CD8-positive, alpha-beta memory T cell (primary cell): ENCODE measurements at regions not wholly inside any gene's neighbourhood (a gene's known extent, or its start where the extent isn't known, plus 50 kb on each side); places are given as distances from the start of the nearest gene placed in this dataset.
A peak's percentile ranks its signal among the peaks of the same experiment; 100 is the strongest.

Experiments used
- CTCF ChIA-PET: fragments of 350-600 bp; sonication (Branson Sonifier 250); formaldehyde crosslinking; loops from one replicate; lab custom pipeline; 2021; ENCODE audit warnings: antibody characterized with exemption; lab: Charles Lee
- POLR2A ChIA-PET: fragments of 350-600 bp; sonication (Branson Sonifier 250); formaldehyde crosslinking; loops from one replicate; lab custom pipeline; 2021; ENCODE audit warnings: antibody characterized with exemption; lab: Charles Lee
- DNase-seq, 5 donors: peaks; one replicate each; pipeline versions ENCODE4 v3.0.0 to v3.0.0-alpha.2; 2020 to 2022; ENCODE audit warnings: mixed read lengths in 1 of 5
- H3K27ac ChIP-seq: one replicate; pipeline ENCODE4 v1.7.0; 2013; ENCODE audit warnings: low read depth, mild to moderate bottlenecking, low read length, moderate library complexity
- H3K27me3 ChIP-seq: 2 replicates; pipeline ENCODE4 v1.7.0; 2013; ENCODE audit warnings: low read length, mild to moderate bottlenecking; ENCODE audit not compliant: insufficient read depth, poor library complexity, severe bottlenecking
- H3K36me3 ChIP-seq: 2 replicates; pipeline ENCODE4 v1.7.0; 2013; ENCODE audit warnings: mild to moderate bottlenecking, low read length, moderate library complexity; ENCODE audit not compliant: insufficient read depth
- H3K4me1 ChIP-seq: 2 replicates; pipeline ENCODE4 v1.7.0; 2013; ENCODE audit warnings: mild to moderate bottlenecking, low read length, moderate library complexity; ENCODE audit not compliant: insufficient read depth
- H3K4me3 ChIP-seq: 2 replicates; pipeline ENCODE4 v1.7.0; 2013; ENCODE audit warnings: mild to moderate bottlenecking, low read length
- H3K9me3 ChIP-seq: 2 replicates; pipeline ENCODE4 v1.7.0; 2013; ENCODE audit warnings: mild to moderate bottlenecking, low read length
- H3K27ac Mint-ChIP-seq, 8 donors: one replicate each; pipeline ENCODE4 v1.8.0; 2020 to 2021; ENCODE audit warnings: mixed read lengths in 8 of 8, mild to moderate bottlenecking in 6 of 8, inconsistent platforms in 3 of 8, moderate library complexity in 3 of 8
- H3K27me3 Mint-ChIP-seq, 2 donors: one replicate each; pipeline ENCODE4 v1.8.0; 2020 to 2021; ENCODE audit warnings: mixed read lengths in 2 of 2, mild to moderate bottlenecking in 1 of 2, moderate library complexity in 1 of 2
- H3K36me3 Mint-ChIP-seq, 3 donors: one replicate each; pipeline ENCODE4 v1.8.0; 2020 to 2021; ENCODE audit warnings: mixed read lengths in 3 of 3, inconsistent platforms in 1 of 3, mild to moderate bottlenecking in 1 of 3
- H3K4me1 Mint-ChIP-seq, 3 donors: one replicate each; pipeline ENCODE4 v1.8.0; 2020 to 2021; ENCODE audit warnings: mixed read lengths in 3 of 3, inconsistent platforms in 1 of 3, mild to moderate bottlenecking in 1 of 3
- H3K4me3 Mint-ChIP-seq, 7 donors: one replicate each; pipeline ENCODE4 v1.8.0; 2020 to 2021; ENCODE audit warnings: mixed read lengths in 7 of 7, mild to moderate bottlenecking in 6 of 7, moderate library complexity in 4 of 7, inconsistent platforms in 2 of 7
- H3K9me3 Mint-ChIP-seq, 5 donors: one replicate each; pipeline ENCODE4 v1.8.0; 2020 to 2022; ENCODE audit warnings: mixed read lengths in 5 of 5, mild to moderate bottlenecking in 3 of 5, moderate library complexity in 2 of 5, inconsistent platforms in 1 of 5

GRCh38 chr2:48169141-48169592, 145.3 kb upstream of the FOXN2 start:
- H3K9me3 Mint-ChIP-seq: peaks cover 7 to 19% (median 10%) of the 10 kb centered on the region in 5 donors
- H3K27me3 ChIP-seq: no peaks in the 10 kb centered on the region
- no peaks in the 10 kb centered on the region for H3K9me3 ChIP-seq
- POLR2A ChIA-PET: no interaction called here
- no peaks in the 10 kb centered on the region for H3K36me3 ChIP-seq
- CTCF ChIA-PET: no interaction called here
- H3K27ac ChIP-seq: no peak overlapping the region
- H3K27me3 Mint-ChIP-seq: peaks cover 2 to 18% of the 10 kb centered on the region in 2 donors
- no peaks in the 10 kb centered on the region for H3K4me1 Mint-ChIP-seq
- no peak overlapping the region for H3K27ac Mint-ChIP-seq
- no peaks in the 10 kb centered on the region for H3K4me1 ChIP-seq
- H3K4me3 ChIP-seq: no peak overlapping the region
- H3K36me3 Mint-ChIP-seq: peaks cover 0 to 12% (median 1%) of the 10 kb centered on the region in 3 donors
- no peak for DNase-seq
- H3K4me3 Mint-ChIP-seq: no peak overlapping the region

DNA sequence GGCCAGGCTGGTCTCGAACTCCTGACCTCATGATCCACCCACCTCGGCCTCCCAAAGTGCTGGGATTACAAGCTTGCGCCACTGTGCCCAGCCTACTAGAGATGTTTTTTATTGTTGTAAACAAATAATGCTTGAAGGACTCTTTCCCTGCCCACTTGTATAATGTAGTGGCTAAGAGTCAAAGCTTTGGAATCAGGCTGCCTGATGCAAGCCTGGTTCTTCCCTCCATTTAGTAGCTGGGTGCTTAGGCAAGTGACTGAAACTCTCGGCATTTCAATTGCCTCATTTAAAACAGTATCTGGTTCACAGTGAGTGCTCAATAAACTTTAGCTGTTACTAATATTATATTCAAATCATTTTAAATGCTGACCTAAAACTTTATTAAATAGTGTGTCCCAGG, 144.2 kb upstream of the FOXN2 start:
- Histone ChIP-seq H3K36me3 (no peaks in the 10 kb centered on the region), H3K27me3 (no peaks in the 10 kb centered on the region), H3K27ac (no peak overlapping the region), H3K9me3 (no peaks in the 10 kb centered on the region), H3K4me1 (no peaks in the 10 kb centered on the region), H3K4me3 (no peak overlapping the region)
- Mint-ChIP-seq H3K36me3 (peaks cover 0 to 12% (median 1%) of the 10 kb centered on the region in 3 donors), H3K4me3 (no peak overlapping the region), H3K27me3 (peaks cover 5 to 18% of the 10 kb centered on the region in 2 donors), H3K27ac (no peak overlapping the region), H3K4me1 (no peaks in the 10 kb centered on the region), H3K9me3 (peaks cover 7 to 19% (median 10%) of the 10 kb centered on the region in 5 donors)
- DNase-seq: no peak
- POLR2A ChIA-PET: no interaction called here
- CTCF ChIA-PET: no interaction called here

- peaks cover 0 to 8% (median 0%) of the 10 kb centered on the region in 3 donors for H3K36me3 Mint-ChIP-seq
- H3K4me1 ChIP-seq: no peaks in the 10 kb centered on the region
- H3K9me3 ChIP-seq: no peaks in the 10 kb centered on the region
- H3K9me3 Mint-ChIP-seq: peaks cover 0 to 2% (median 0%) of the 10 kb centered on the region in 5 donors
- H3K4me3 Mint-ChIP-seq: no peak overlapping the region
- H3K27ac ChIP-seq: no peak overlapping the region
- CTCF ChIA-PET: interaction anchor here (1.7 kb wide), 1 partner anchor 12 kb away, joined by 4 read pairs; no protein-coding TSS in a partner anchor
- H3K27me3 Mint-ChIP-seq: peaks cover 5 to 10% of the 10 kb centered on the region in 2 donors
- H3K27me3 ChIP-seq: no peaks in the 10 kb centered on the region
- H3K36me3 ChIP-seq: no peaks in the 10 kb centered on the region
- H3K27ac Mint-ChIP-seq: no peak overlapping the region
- POLR2A ChIA-PET: no interaction called here
- no peaks in the 10 kb centered on the region for H3K4me1 Mint-ChIP-seq
- DNase-seq: no peak
- H3K4me3 ChIP-seq: no peak overlapping the region
Observed at GRCh38 chr2:48173141-48173540, 141.3 kb upstream of the FOXN2 start.

GRCh38 chr2:48174503-48174902, 140.0 kb upstream of the FOXN2 start:
- CTCF ChIA-PET: interaction anchor here (1.3 to 1.7 kb wide), 2 partner anchors 11 to 53 kb away, joined by 4 read pairs; no protein-coding TSS in a partner anchor
- H3K4me1 Mint-ChIP-seq: no peaks in the 10 kb centered on the region
- no peak for DNase-seq

GRCh38 chr2:48175254-48175653, 139.2 kb upstream of the FOXN2 start:
- H3K27me3 Mint-ChIP-seq: peaks cover 5 to 6% of the 10 kb centered on the region in 2 donors
- Histone ChIP-seq H3K4me3 (no peak overlapping the region), H3K36me3 (no peaks in the 10 kb centered on the region), H3K27ac (no peak overlapping the region), H3K27me3 (no peaks in the 10 kb centered on the region), H3K9me3 (no peaks in the 10 kb centered on the region), H3K4me1 (no peaks in the 10 kb centered on the region)
- CTCF ChIA-PET: no interaction called here
- POLR2A ChIA-PET: no interaction called here
- peaks cover 0 to 4% (median 0%) of the 10 kb centered on the region in 3 donors for H3K36me3 Mint-ChIP-seq
- peaks cover 0 to 2% (median 0%) of the 10 kb centered on the region in 5 donors for H3K9me3 Mint-ChIP-seq
- H3K27ac Mint-ChIP-seq: peak overlapping the region in 1 of 8 donors; percentile 48
- no peak overlapping the region for H3K4me3 Mint-ChIP-seq
- H3K4me1 Mint-ChIP-seq: no peaks in the 10 kb centered on the region
- DNase-seq: no peak

More at GRCh38 chr2:48174503-48174902, 140.0 kb upstream of the FOXN2 start:
- Histone ChIP-seq H3K9me3 (no peaks in the 10 kb centered on the region), H3K36me3 (no peaks in the 10 kb centered on the region), H3K27ac (no peak overlapping the region), H3K4me3 (no peak overlapping the region), H3K4me1 (no peaks in the 10 kb centered on the region), H3K27me3 (no peaks in the 10 kb centered on the region)
- H3K36me3 Mint-ChIP-seq: peaks cover 0 to 4% (median 0%) of the 10 kb centered on the region in 3 donors
- H3K4me3 Mint-ChIP-seq: no peak overlapping the region
- peaks cover 5 to 6% of the 10 kb centered on the region in 2 donors for H3K27me3 Mint-ChIP-seq
- H3K27ac Mint-ChIP-seq: no peak overlapping the region
- H3K9me3 Mint-ChIP-seq: peaks cover 0 to 2% (median 0%) of the 10 kb centered on the region in 5 donors
- POLR2A ChIA-PET: no interaction called here

DNA sequence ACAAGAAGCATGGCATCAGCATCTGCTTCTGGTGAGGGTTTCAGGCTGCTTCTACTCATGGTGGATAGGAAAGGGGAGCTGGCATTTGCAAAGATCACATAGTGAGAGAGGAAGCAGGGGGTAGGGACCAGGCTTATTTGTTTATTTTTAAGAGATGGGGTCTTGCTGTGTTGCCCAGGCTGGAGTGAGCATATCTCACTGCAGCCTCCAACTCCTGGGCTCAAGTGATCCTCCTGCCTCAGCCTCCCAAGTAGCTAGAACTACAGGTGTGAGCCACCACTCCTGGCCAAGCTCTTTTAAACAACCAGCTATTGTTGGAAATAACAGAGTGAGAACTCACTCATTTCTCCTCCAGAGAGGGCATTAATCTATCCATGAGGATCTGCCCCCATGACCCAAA, 138.8 kb upstream of the FOXN2 start:
- Histone ChIP-seq H3K4me1 (no peaks in the 10 kb centered on the region), H3K4me3 (no peak overlapping the region), H3K9me3 (no peaks in the 10 kb centered on the region), H3K27me3 (no peaks in the 10 kb centered on the region), H3K36me3 (no peaks in the 10 kb centered on the region), H3K27ac (no peak overlapping the region)
- Mint-ChIP-seq H3K4me1 (no peaks in the 10 kb centered on the region), H3K27me3 (peaks cover 5 to 6% of the 10 kb centered on the region in 2 donors), H3K4me3 (no peak overlapping the region), H3K27ac (no peak overlapping the region), H3K9me3 (peaks cover 0 to 2% (median 0%) of the 10 kb centered on the region in 5 donors), H3K36me3 (peaks cover 0 to 4% (median 0%) of the 10 kb centered on the region in 3 donors)
- DNase-seq: no peak
- POLR2A ChIA-PET: no interaction called here
- CTCF ChIA-PET: no interaction called here

GRCh38 chr2:48176876-48177275, 137.6 kb upstream of the FOXN2 start:
- no peak overlapping the region for H3K4me3 ChIP-seq
- Mint-ChIP-seq H3K27me3 (peaks cover 3 to 6% of the 10 kb centered on the region in 2 donors), H3K36me3 (peaks cover 0 to 4% (median 0%) of the 10 kb centered on the region in 3 donors), H3K27ac (no peak overlapping the region), H3K9me3 (no peaks in the 10 kb centered on the region), H3K4me3 (no peak overlapping the region), H3K4me1 (no peaks in the 10 kb centered on the region)
- no peak for DNase-seq
- H3K27me3 ChIP-seq: no peaks in the 10 kb centered on the region
- no peaks in the 10 kb centered on the region for H3K4me1 ChIP-seq
- H3K36me3 ChIP-seq: no peaks in the 10 kb centered on the region
- ChIA-PET CTCF (no interaction called here), POLR2A (no interaction called here)
- H3K27ac ChIP-seq: no peak overlapping the region
- no peaks in the 10 kb centered on the region for H3K9me3 ChIP-seq

DNA sequence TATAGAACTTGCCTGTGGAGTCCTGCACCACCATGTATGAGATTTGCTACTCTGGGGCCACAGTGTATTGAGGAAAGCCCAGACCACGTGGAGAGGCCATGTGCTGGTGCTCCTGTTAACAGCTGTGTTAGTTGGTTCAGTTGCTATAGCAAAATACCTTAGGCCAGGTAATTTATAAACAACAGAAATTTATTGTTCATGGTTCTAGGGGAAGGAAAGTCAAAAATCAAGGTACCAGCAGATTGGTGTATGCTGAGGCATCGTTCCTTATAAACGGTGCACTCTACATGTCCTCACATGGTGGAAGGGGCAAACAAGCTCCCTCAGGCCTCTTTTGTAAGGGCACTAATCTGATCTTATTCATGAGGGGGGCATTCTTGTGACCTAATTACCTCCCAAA, 135.9 kb upstream of the FOXN2 start:
- ChIA-PET CTCF (no interaction called here), POLR2A (no interaction called here)
- H3K4me3 Mint-ChIP-seq: no peak overlapping the region
- Histone ChIP-seq H3K27ac (no peak overlapping the region), H3K9me3 (no peaks in the 10 kb centered on the region), H3K36me3 (no peaks in the 10 kb centered on the region), H3K27me3 (no peaks in the 10 kb centered on the region), H3K4me1 (no peaks in the 10 kb centered on the region), H3K4me3 (no peak overlapping the region)
- no peaks in the 10 kb centered on the region for H3K36me3 Mint-ChIP-seq
- no peaks in the 10 kb centered on the region for H3K4me1 Mint-ChIP-seq
- peaks cover 0 to 3% of the 10 kb centered on the region in 2 donors for H3K27me3 Mint-ChIP-seq
- H3K27ac Mint-ChIP-seq: no peak overlapping the region
- DNase-seq: no peak
- H3K9me3 Mint-ChIP-seq: no peaks in the 10 kb centered on the region
